ENCODE measurements at regions not wholly inside any gene's neighbourhood (a gene's known extent, or its start where the extent isn't known, plus 50 kb on each side); places are given as distances from the start of the nearest gene placed in this dataset.

DNA sequence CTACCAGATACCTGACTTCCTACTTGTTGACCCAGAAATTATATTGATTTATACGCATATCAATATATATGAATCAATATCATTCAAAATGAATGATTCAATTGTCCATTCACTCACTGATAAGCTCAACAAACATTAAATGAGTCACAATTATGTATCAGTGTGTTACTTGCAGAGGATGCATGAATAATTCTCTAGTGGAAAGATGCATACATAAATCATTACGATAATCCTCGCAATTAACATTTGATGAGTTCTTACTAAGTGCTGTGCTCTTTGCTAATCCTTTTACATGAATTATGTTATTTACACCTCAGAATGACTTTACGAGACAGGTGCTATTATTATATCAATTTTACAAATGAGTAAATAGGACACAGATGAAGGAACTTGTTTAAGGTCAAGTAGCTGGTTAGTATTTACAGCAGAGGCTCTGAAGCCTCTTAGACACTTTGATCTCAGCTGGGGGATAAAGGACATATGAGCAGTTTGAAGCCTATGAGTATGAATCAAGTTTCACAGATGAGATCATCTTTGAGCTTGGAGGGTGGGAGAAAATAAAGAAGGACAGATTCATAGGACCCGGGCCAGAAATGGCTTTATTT, 112.8 kb upstream of the ADAMTS5 start:
- no peak overlapping the region for H3K27ac ChIP-seq
- H3K4me3 ChIP-seq: no peak overlapping the region
- DNase-seq (ENCODE audit: low spot score): no peak
- TF ChIP-seq, protein P1, sequence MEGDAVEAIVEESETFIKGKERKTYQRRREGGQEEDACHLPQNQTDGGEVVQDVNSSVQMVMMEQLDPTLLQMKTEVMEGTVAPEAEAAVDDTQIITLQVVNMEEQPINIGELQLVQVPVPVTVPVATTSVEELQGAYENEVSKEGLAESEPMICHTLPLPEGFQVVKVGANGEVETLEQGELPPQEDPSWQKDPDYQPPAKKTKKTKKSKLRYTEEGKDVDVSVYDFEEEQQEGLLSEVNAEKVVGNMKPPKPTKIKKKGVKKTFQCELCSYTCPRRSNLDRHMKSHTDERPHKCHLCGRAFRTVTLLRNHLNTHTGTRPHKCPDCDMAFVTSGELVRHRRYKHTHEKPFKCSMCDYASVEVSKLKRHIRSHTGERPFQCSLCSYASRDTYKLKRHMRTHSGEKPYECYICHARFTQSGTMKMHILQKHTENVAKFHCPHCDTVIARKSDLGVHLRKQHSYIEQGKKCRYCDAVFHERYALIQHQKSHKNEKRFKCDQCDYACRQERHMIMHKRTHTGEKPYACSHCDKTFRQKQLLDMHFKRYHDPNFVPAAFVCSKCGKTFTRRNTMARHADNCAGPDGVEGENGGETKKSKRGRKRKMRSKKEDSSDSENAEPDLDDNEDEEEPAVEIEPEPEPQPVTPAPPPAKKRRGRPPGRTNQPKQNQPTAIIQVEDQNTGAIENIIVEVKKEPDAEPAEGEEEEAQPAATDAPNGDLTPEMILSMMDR (IDR thresholded peaks at IDR 0.05): no peak

DNA sequence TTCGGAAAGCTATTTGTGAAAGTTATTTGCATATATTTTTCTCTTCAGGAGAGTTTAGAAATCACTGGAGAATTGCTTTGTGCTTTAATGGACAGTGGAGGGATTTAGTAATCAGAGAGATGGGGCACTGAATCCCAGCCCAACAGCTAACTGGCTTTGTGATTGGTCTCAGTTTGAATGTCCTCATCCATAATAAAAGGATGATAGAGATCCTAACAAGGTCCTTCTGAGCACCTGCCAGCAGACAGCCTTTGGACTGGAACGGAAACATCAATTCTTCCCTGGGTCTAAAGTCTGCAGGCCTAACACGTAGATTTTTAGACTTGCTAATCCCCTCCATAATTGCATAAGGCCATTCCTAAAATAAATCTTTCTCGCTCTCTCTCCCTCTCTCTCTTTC, 112.0 kb upstream of the ADAMTS5 start:
- Histone ChIP-seq H3K4me3 (no peak overlapping the region), H3K27ac (no peak overlapping the region)
- no peak for DNase-seq (ENCODE audit: low spot score)
- TF ChIP-seq, protein P1 (IDR thresholded peaks at IDR 0.05): no peak

DNA sequence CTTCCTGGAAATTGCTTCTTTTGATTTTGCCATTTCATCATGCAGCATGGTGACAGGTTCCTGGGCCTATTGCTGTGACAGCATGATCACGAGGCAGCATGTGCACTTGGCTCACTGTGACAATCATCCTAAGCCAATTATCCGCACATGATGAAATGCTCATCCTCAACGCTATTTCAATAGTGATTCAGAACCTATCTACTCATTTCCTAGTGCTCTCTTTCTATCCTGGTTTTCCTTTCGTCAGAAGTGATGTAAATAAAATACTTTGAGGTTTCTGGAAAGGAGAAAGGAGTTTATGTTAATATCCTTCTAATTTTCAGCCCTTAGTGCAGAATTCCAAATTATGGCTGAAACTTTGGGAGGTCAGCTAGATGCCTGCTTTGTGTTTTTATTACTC, 110.6 kb upstream of the ADAMTS5 start:
- TF ChIP-seq, protein P1 (IDR thresholded peaks at IDR 0.05): no peak
- DNase-seq (ENCODE audit: low spot score): no peak
- Histone ChIP-seq H3K27ac (no peak overlapping the region), H3K4me3 (no peak overlapping the region)

DNA sequence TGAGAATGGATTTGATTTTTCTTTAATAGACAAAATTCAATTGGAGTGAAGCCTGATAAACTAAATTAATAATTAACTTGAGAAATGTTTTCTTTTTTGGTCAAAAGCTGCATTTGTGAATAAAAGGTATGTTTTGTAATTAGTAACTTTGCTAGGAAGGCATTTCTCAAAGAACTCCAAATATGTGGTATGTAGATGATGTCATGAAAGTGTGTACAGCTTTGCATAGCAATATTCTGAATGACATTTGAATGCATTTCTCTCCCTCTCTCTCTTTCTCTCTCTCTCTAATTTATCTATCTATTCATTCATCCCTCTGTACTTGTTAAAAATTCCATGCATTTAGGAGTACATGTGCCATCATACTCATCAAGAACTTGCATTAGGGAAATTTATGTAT, 109.1 kb upstream of the ADAMTS5 start:
- TF ChIP-seq, protein P1 (IDR thresholded peaks at IDR 0.05): no peak
- no peak overlapping the region for H3K4me3 ChIP-seq
- no peak for DNase-seq (ENCODE audit: low spot score)
- no peak overlapping the region for H3K27ac ChIP-seq

DNA sequence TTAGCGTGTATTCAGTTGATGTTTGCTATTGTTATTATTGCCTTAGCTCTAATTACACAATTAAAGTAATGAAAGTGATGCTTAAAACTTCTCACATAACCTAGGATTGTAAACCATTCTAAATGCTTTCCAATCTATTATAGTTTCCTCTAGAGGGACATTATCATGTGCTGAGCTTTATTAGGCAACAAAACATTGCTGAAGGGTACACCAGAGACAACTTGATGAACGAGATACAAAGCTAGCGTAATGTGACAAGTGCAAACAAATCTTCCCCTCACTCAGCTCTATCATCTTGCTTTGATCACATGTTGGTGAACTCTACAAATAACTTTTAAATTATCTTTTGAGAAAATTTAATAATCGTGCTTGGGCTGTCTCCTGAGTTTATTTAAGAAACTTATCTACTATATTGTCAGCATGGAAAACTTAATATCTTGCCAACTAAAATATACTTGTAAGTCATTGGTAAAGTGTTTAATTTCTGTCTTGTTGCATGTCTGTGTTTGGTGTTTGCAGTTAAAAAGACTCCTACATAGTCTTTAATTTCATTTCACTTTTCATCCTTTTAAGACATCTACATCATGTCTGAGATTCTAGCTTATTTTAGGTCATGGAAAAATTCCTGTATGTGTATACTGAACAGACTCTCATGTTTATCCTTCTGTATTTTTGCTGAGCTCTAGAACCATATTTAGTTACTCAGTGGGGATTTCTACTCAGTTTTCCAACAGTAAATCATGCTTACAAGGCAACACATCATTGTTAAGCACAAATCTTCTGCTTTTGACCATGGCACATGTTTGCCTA, 104.2 kb upstream of the ADAMTS5 start:
- Histone ChIP-seq H3K27ac (peak overlapping the region; percentile 4 to 71), H3K4me3 (peak overlapping the region; percentile 26)
- DNase-seq (ENCODE audit: low spot score): no peak
- TF ChIP-seq, protein P1 (IDR thresholded peaks at IDR 0.05): no peak

DNA sequence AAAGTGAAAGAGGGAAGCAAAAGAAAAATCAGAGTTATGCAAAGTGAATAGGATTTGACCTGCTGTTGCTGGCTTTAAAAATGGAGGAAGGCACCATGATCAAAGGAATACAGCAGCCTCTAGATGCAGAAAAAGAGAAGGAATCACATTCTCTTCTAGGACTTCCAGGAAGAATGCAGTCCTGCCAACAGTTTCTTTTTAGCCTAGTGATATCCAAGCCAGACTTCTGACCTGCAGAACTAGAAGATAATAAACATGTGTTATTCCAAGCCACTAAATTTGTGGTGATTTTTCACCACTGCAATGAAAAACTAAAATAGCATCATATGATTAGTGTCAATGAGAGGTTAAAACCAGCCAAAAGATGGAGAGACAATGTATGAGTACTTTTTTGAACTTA, 101.9 kb upstream of the ADAMTS5 start:
- no peak for DNase-seq (ENCODE audit: low spot score)
- H3K27ac ChIP-seq: no peak overlapping the region
- no peak overlapping the region for H3K4me3 ChIP-seq
- TF ChIP-seq, protein P1 (IDR thresholded peaks at IDR 0.05): no peak

DNA sequence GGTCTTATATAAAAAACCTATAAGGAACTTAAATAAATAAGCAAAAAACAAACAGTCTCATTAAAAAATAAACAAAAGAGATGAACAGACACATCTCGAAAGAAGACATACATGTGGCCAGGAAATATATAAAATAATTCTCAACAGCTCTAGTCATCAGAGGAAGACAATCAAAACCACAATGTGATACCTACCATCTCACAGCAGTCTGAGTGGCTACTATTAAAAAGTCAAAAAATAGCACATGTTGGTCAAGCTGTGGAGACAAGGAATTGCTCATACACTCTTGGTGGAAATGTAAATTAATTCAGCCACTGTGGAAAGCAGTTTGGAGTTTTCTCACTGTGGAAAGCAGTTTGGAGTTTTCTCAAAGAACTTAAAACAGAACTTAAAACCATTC, 100.3 kb upstream of the ADAMTS5 start:
- H3K27ac ChIP-seq: no peak overlapping the region
- no peak for DNase-seq (ENCODE audit: low spot score)
- H3K4me3 ChIP-seq: no peak overlapping the region
- TF ChIP-seq, protein P1 (IDR thresholded peaks at IDR 0.05): no peak

All from coronary artery (tissue), 2 donors.